ENCODE measurements at regions not wholly inside any gene's neighbourhood (a gene's known extent, or its start where the extent isn't known, plus 50 kb on each side); places are given as distances from the start of the nearest gene placed in this dataset.

DNA sequence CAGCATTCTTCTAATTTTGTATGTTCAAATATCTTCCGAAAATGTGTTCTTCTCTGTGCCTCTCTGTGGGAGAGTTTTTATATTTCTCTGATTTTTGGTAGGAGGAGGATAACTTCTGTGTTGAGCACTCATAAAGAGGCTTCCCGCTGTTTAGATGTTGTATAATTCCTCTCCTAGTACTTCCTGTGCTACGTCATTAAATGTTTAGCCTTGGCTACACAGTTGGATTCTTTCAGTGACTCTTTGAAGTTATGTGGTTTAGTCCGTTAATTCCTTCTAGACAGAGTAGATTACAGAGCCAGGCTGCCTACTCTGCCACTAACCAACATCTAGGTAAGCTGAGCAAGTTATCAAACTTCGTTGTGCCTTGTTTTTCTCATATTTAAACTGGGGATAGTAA, 302.6 kb downstream of the OSTF1 start:
- no peak for DNase-seq (ENCODE audit: low read depth)
- no peak for TF ChIP-seq CTCF (conservative IDR thresholded peaks at IDR 0.05; ENCODE audit: control insufficient read depth, insufficient read depth, low read depth, low read length)
- no peak overlapping the region for H3K4me3 ChIP-seq (ENCODE audit: control insufficient read depth, low read depth, low read length)

DNA sequence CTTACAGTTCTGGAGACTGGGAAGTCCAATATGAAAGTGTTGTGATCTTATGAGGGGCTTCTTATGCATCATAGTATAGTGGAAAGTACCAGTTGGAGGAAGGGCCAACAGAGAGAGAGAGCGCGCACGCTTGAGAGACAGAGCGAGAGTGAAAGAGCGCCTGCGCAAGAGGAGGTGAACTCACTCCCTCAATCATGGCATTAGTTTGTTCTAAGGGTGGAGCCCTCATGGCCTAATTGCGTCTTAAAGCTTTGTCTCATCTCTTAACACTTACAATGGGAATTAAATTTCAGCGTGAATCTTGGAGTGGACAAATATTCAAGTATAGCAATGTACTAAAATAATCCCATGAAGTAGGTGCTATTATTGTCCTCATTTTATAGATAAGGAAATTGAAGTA, 303.2 kb downstream of the OSTF1 start:
- H3K4me3 ChIP-seq (ENCODE audit: control insufficient read depth, low read depth, low read length), result no peak overlapping the region
- DNase-seq (ENCODE audit: low read depth), result no peak
- no peak for TF ChIP-seq CTCF (conservative IDR thresholded peaks at IDR 0.05; ENCODE audit: control insufficient read depth, insufficient read depth, low read depth, low read length)

GRCh38 chr9:75395336-75395735, 307.0 kb downstream of the OSTF1 start:
- no peak for DNase-seq (ENCODE audit: low read depth)

GRCh38 chr9:75397836-75398235, 309.5 kb downstream of the OSTF1 start:
- DNase-seq (ENCODE audit: low read depth), result no peak
- H3K4me3 ChIP-seq (ENCODE audit: control insufficient read depth, low read depth, low read length), result no peak overlapping the region
- no peak for TF ChIP-seq CTCF (conservative IDR thresholded peaks at IDR 0.05; ENCODE audit: control insufficient read depth, insufficient read depth, low read depth, low read length)

More at GRCh38 chr9:75395336-75395735, 307.0 kb downstream of the OSTF1 start:
- no peak overlapping the region for H3K4me3 ChIP-seq (ENCODE audit: control insufficient read depth, low read depth, low read length)
- TF ChIP-seq CTCF (conservative IDR thresholded peaks at IDR 0.05; ENCODE audit: control insufficient read depth, insufficient read depth, low read depth, low read length), result no peak

DNA sequence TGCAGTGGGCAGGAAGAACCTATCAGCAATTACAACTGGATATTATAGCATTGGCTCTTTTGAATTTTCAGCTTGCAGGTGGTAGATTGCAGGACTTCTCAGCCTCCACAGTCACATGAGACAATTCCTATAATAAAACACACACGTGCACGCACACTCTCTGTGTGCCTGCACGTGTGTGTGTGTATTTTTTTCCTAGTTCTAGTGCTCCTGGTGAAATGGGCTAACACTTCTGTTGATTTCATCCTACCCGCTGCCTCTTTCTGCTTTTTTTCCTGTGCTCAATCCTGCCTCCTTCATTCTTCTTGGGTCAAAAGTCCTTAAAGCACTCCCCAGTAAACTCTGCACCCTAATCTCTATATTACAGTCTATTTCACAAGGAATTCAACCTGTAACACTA, 320.1 kb downstream of the OSTF1 start:
- DNase-seq (ENCODE audit: low read depth), result no peak
- no peak for TF ChIP-seq CTCF (conservative IDR thresholded peaks at IDR 0.05; ENCODE audit: control insufficient read depth, insufficient read depth, low read depth, low read length)
- H3K4me3 ChIP-seq (ENCODE audit: control insufficient read depth, low read depth, low read length), result no peak overlapping the region

GRCh38 chr9:75410405-75410804, 322.1 kb downstream of the OSTF1 start:
- TF ChIP-seq CTCF (conservative IDR thresholded peaks at IDR 0.05; ENCODE audit: control insufficient read depth, insufficient read depth, low read depth, low read length), result no peak
- no peak for DNase-seq (ENCODE audit: low read depth)

More at GRCh38 chr9:75410405-75410804, 322.1 kb downstream of the OSTF1 start:
- H3K4me3 ChIP-seq (ENCODE audit: control insufficient read depth, low read depth, low read length), result no peak overlapping the region

Data from fibroblast of mammary gland (primary cell).